MM.1S (cell line): ENCODE measurements at regions not wholly inside any gene's neighbourhood (a gene's known extent, or its start where the extent isn't known, plus 50 kb on each side); places are given as distances from the start of the nearest gene placed in this dataset.

ENCODE experiments used
- EZH2 ChIP-seq: fragments of 300-600 bp; sonication (generic); optimal IDR thresholded peaks from 2 replicates; pipeline ENCODE3; 2017; ENCODE audit warnings: low read depth, mild to moderate bottlenecking, antibody characterized with exemption, low read length, mixed read lengths
- EZH2phosphoT487 ChIP-seq: fragments of 300-600 bp; sonication (generic); IDR thresholded peaks from 2 replicates; pipeline ENCODE4 v1.6.1; 2018; ENCODE audit warnings: antibody characterized with exemption, low read length
- TF ChIP-seq, protein P1 (sequence below): fragments of 300-600 bp; sonication (generic); IDR thresholded peaks from 2 replicates; pipeline ENCODE4 v1.5.1; 2016; ENCODE audit warnings: antibody characterized with exemption, low read length, mixed read lengths

GRCh38 chr4:186781032-186781917 lies 57.6 kb upstream of the FAT1 start:
- no peak for TF ChIP-seq EZH2phosphoT487
- TF ChIP-seq, protein P1, sequence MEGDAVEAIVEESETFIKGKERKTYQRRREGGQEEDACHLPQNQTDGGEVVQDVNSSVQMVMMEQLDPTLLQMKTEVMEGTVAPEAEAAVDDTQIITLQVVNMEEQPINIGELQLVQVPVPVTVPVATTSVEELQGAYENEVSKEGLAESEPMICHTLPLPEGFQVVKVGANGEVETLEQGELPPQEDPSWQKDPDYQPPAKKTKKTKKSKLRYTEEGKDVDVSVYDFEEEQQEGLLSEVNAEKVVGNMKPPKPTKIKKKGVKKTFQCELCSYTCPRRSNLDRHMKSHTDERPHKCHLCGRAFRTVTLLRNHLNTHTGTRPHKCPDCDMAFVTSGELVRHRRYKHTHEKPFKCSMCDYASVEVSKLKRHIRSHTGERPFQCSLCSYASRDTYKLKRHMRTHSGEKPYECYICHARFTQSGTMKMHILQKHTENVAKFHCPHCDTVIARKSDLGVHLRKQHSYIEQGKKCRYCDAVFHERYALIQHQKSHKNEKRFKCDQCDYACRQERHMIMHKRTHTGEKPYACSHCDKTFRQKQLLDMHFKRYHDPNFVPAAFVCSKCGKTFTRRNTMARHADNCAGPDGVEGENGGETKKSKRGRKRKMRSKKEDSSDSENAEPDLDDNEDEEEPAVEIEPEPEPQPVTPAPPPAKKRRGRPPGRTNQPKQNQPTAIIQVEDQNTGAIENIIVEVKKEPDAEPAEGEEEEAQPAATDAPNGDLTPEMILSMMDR, result no peak
- TF ChIP-seq EZH2, result no peak
